ENCODE measurements at regions not wholly inside any gene's neighbourhood (a gene's known extent, or its start where the extent isn't known, plus 50 kb on each side); places are given as distances from the start of the nearest gene placed in this dataset.

GRCh38 chrX:3779546-3779945 is 66.1 kb upstream of the PRKX start:
- intact Hi-C loops (cut with micrococcal nuclease; ENCODE audit: unreplicated experiment), result no loop called here
- H3K36me3 ChIP-seq (ENCODE audit: control insufficient read depth in 2 of 2, insufficient read depth in 2 of 2, low read length in 1 of 2), result no peaks in the 10 kb centered on the region
- SMC1A ChIA-PET (ENCODE audit: uncharacterized antibody, unreplicated experiment), result no interaction called here
- no peaks in the 10 kb centered on the region for H3K79me2 ChIP-seq (ENCODE audit: control insufficient read depth, insufficient read depth, low read length)
- no peak for DNase-seq (ENCODE audit: low read depth, low spot score)
- FAIRE-seq, result no peak
- ATAC-seq, result no peak
- no peak for TF ChIP-seq FOS (IDR thresholded peaks at IDR 0.05; ENCODE audit: borderline replicate concordance, extremely low read depth, insufficient read length)
- TF ChIP-seq, protein P1, sequence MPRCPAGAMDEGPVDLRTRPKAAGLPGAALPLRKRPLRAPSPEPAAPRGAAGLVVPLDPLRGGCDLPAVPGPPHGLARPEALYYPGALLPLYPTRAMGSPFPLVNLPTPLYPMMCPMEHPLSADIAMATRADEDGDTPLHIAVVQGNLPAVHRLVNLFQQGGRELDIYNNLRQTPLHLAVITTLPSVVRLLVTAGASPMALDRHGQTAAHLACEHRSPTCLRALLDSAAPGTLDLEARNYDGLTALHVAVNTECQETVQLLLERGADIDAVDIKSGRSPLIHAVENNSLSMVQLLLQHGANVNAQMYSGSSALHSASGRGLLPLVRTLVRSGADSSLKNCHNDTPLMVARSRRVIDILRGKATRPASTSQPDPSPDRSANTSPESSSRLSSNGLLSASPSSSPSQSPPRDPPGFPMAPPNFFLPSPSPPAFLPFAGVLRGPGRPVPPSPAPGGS (IDR thresholded peaks at IDR 0.05; ENCODE audit: borderline replicate concordance, insufficient read depth, low read depth, low read length, poor library complexity, severe bottlenecking), result no peak
- TF ChIP-seq, protein P2, sequence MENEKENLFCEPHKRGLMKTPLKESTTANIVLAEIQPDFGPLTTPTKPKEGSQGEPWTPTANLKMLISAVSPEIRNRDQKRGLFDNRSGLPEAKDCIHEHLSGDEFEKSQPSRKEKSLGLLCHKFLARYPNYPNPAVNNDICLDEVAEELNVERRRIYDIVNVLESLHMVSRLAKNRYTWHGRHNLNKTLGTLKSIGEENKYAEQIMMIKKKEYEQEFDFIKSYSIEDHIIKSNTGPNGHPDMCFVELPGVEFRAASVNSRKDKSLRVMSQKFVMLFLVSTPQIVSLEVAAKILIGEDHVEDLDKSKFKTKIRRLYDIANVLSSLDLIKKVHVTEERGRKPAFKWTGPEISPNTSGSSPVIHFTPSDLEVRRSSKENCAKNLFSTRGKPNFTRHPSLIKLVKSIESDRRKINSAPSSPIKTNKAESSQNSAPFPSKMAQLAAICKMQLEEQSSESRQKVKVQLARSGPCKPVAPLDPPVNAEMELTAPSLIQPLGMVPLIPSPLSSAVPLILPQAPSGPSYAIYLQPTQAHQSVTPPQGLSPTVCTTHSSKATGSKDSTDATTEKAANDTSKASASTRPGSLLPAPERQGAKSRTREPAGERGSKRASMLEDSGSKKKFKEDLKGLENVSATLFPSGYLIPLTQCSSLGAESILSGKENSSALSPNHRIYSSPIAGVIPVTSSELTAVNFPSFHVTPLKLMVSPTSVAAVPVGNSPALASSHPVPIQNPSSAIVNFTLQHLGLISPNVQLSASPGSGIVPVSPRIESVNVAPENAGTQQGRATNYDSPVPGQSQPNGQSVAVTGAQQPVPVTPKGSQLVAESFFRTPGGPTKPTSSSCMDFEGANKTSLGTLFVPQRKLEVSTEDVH (IDR thresholded peaks at IDR 0.05; ENCODE audit: low read depth, partially characterized antibody), result no peak
- H4K20me1 ChIP-seq (ENCODE audit: control insufficient read depth, insufficient read depth), result no peaks in the 10 kb centered on the region
- H3K4me2 ChIP-seq (ENCODE audit: control insufficient read depth, insufficient read depth), result no peak overlapping the region
- H3K27ac ChIP-seq (ENCODE audit: control insufficient read depth, insufficient read depth), result no peak overlapping the region
- H3K4me1 ChIP-seq (ENCODE audit: control insufficient read depth, insufficient read depth, low read length), result no peaks in the 10 kb centered on the region
- BruUV-seq (replicated peaks), result no TSS peak
- no peaks in the 10 kb centered on the region for H3K27me3 ChIP-seq (replicated peaks in 1 of 2; ENCODE audit: control insufficient read depth in 2 of 2, insufficient read depth in 2 of 2, low read length in 1 of 2)
- RAD21 ChIA-PET (ENCODE audit: unreplicated experiment), result no interaction called here
- no peak overlapping the region for H2AFZ ChIP-seq (ENCODE audit: control insufficient read depth, low read depth, low read length)
- no peak overlapping the region for H3K4me3 ChIP-seq
- POLR2A ChIA-PET, result no interaction called here
- no peaks in the 10 kb centered on the region; the same call in 2 of the 3 replicates for H3K9me3 ChIP-seq (replicated peaks; ENCODE audit: control insufficient read depth, insufficient read depth, low read length)
- no peak overlapping the region for H3K9ac ChIP-seq (ENCODE audit: control insufficient read depth, insufficient read depth, low read length)
- CTCF ChIA-PET, result no interaction called here
- in situ Hi-C loops (cut with MboI), result no loop called here

DNA sequence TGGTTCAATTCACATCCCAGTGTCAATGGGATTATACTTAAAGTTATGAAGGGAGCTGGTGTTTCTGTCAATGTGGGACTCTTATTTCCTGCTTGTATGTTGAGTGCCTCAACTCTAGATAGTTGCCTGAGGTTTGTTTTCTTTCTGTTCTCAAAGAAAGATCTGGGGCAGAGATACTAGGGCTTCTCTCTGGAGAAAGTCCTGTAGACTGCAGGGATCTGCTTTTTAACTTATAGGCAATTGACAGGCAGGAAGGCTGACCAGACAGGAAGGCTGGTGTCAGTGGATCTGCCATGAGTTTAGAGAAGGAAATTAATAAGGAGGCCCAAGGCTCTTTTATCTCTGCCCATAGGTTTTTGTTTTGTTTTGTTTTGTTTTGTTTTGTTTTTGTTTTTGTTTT is 64.0 kb upstream of the PRKX start:
- H4K20me1 ChIP-seq (ENCODE audit: control insufficient read depth, insufficient read depth), result no peaks in the 10 kb centered on the region
- in situ Hi-C loops (cut with MboI) (no loop called here), intact Hi-C loops (cut with micrococcal nuclease; ENCODE audit: unreplicated experiment) (no loop called here)
- no peaks in the 10 kb centered on the region for H3K79me2 ChIP-seq (ENCODE audit: control insufficient read depth, insufficient read depth, low read length)
- H3K9me3 ChIP-seq (replicated peaks; ENCODE audit: control insufficient read depth, insufficient read depth, low read length), result no peaks in the 10 kb centered on the region; the same call in 2 of the 3 replicates
- H3K4me1 ChIP-seq (ENCODE audit: control insufficient read depth, insufficient read depth, low read length), result no peaks in the 10 kb centered on the region
- ChIA-PET CTCF (no interaction called here), SMC1A (ENCODE audit: uncharacterized antibody, unreplicated experiment) (interaction anchor here (0.7 kb wide), 1 partner anchor 484 kb away, joined by 3 read pairs; no protein-coding TSS in a partner anchor), POLR2A (interaction anchor here (0.5 kb wide), 1 partner anchor 22 kb away, joined by 3 read pairs; no protein-coding TSS in a partner anchor), RAD21 (ENCODE audit: unreplicated experiment) (no interaction called here)
- H3K27me3 ChIP-seq (replicated peaks in 1 of 2; ENCODE audit: control insufficient read depth in 2 of 2, insufficient read depth in 2 of 2, low read length in 1 of 2), result no peaks in the 10 kb centered on the region
- no peak overlapping the region for H2AFZ ChIP-seq (ENCODE audit: control insufficient read depth, low read depth, low read length)
- H3K4me3 ChIP-seq, result no peak overlapping the region
- ATAC-seq (no peak), DNase-seq (ENCODE audit: low read depth, low spot score) (no peak), FAIRE-seq (no peak)
- no peak overlapping the region for H3K27ac ChIP-seq (ENCODE audit: control insufficient read depth, insufficient read depth)
- H3K9ac ChIP-seq (ENCODE audit: control insufficient read depth, insufficient read depth, low read length), result no peak overlapping the region
- no peak overlapping the region for H3K4me2 ChIP-seq (ENCODE audit: control insufficient read depth, insufficient read depth)
- no TSS peak for BruUV-seq (replicated peaks)
- H3K36me3 ChIP-seq (ENCODE audit: control insufficient read depth in 2 of 2, insufficient read depth in 2 of 2, low read length in 1 of 2), result no peaks in the 10 kb centered on the region
- TF ChIP-seq, protein P3, sequence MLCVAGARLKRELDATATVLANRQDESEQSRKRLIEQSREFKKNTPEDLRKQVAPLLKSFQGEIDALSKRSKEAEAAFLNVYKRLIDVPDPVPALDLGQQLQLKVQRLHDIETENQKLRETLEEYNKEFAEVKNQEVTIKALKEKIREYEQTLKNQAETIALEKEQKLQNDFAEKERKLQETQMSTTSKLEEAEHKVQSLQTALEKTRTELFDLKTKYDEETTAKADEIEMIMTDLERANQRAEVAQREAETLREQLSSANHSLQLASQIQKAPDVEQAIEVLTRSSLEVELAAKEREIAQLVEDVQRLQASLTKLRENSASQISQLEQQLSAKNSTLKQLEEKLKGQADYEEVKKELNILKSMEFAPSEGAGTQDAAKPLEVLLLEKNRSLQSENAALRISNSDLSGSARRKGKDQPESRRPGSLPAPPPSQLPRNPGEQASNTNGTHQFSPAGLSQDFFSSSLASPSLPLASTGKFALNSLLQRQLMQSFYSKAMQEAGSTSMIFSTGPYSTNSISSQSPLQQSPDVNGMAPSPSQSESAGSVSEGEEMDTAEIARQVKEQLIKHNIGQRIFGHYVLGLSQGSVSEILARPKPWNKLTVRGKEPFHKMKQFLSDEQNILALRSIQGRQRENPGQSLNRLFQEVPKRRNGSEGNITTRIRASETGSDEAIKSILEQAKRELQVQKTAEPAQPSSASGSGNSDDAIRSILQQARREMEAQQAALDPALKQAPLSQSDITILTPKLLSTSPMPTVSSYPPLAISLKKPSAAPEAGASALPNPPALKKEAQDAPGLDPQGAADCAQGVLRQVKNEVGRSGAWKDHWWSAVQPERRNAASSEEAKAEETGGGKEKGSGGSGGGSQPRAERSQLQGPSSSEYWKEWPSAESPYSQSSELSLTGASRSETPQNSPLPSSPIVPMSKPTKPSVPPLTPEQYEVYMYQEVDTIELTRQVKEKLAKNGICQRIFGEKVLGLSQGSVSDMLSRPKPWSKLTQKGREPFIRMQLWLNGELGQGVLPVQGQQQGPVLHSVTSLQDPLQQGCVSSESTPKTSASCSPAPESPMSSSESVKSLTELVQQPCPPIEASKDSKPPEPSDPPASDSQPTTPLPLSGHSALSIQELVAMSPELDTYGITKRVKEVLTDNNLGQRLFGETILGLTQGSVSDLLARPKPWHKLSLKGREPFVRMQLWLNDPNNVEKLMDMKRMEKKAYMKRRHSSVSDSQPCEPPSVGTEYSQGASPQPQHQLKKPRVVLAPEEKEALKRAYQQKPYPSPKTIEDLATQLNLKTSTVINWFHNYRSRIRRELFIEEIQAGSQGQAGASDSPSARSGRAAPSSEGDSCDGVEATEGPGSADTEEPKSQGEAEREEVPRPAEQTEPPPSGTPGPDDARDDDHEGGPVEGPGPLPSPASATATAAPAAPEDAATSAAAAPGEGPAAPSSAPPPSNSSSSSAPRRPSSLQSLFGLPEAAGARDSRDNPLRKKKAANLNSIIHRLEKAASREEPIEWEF (IDR thresholded peaks at IDR 0.05; ENCODE audit: insufficient replicate concordance, low read depth, low read length), result no peak
- TF ChIP-seq NFIC (IDR thresholded peaks at IDR 0.05; ENCODE audit: low read depth, low read length) (no peak), ETV6 (conservative IDR thresholded peaks at IDR 0.05 in 1 of 2, IDR thresholded peaks at IDR 0.05 in 1 of 2; ENCODE audit: borderline replicate concordance in 1 of 2, low read depth in 1 of 2) (no peak), CBX5 (IDR thresholded peaks at IDR 0.05; ENCODE audit: low read depth) (no peak), JUND (IDR thresholded peaks at IDR 0.05; ENCODE audit: low read depth, low read length) (no peak)

Measured in GM12878 (cell line).